ENCODE measurements at regions not wholly inside any gene's neighbourhood (a gene's known extent, or its start where the extent isn't known, plus 50 kb on each side); places are given as distances from the start of the nearest gene placed in this dataset.

- DNase-seq, result no peak
These were observed 788.7 kb upstream of the DPPA4 start for GRCh38 chr3:110126065-110126464.

DNA sequence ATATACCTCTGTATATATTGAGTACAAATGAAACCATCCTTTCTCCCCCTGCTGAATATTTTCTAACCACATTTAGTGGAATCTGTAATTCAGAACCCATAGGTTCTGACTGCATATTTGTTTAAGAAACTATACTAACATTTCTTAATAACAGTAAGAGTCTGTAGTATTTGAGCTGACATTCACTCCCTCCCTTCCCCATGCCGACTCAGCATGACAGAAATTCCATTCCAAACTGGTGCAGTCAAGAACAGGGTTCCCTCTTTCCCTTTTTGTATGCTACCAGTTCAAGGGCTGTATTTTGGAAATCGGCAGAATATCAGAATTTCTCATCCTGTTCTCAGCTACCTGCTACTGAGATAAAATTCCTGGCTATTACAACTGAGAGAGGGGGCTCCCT lies 796.6 kb upstream of the DPPA4 start:
- DNase-seq, result no peak

- no peak for DNase-seq
These were observed 801.7 kb upstream of the DPPA4 start for GRCh38 chr3:110139048-110139447.

DNA sequence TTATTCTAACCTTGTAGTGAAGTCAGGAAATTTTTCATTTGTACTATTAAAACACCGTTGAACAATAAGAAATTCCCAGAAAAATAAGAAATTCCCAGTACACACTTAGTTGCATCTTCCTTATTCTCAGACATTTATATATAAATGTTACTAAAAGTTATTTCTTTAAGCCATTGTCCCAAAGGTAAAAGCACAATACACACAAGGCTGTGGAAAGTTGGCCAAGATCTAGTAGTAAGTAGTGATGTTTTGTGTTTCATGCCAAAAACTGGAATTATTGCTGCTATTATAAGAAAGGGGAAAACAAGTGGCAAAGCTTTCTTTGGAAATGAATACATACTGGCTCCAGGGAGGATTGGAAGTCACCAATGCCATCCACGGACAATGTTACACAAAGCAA lies 802.5 kb upstream of the DPPA4 start:
- no peak for DNase-seq

DNA sequence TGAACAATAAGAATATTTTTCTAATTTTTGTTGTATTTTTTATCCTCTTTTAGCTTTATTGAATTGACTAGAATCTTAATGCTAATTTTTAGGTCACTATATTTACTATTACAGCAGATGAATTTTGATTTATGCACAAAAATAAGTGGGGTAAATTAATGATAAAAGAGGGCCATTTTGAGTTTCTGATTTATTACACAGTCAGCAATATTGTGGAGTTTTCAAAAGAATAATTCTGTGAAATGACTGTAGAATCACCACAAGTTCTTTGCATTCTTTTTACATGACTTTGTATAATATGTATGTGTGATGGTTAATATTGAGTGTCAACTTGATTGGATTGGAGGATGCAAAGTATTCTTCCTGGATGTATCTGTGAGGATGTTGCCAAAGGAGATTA lies 812.4 kb upstream of the DPPA4 start:
- DNase-seq, result no peak

- DNase-seq, result no peak
These were observed 819.9 kb upstream of the DPPA4 start for GRCh38 chr3:110157221-110157620.

DNA sequence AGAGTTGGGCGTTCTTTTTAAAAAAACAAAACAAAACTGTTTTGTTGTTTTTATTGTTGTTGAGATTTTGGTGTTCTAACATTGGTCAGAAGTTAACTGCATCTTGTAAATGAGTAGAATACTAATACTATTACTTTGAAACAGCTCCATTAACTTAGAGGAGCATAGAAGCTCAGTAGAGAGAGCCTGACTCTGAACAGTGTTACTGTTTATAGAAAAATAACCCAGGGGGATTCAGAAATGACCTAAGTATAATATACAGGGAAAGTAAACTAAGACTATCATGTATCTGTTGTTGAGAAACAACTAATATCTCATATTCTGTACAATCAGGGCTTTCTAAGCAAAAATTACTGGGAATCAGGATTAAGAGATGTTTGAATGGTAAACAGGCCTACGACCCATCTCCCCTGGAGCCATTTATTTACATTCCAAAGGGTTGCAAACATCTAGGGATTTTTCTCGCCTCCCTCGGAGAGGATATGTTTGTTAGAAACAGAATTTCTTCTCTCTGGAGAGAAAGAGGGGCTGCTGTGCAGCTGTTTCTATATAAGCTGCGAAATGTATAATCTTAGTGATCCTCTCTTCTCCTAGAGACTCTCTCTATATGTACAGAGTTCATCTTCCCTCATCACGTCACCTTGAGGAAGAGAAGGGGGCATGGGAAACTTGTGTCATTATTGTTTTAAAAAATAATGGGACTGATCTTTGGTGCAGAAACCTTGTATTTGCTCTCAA lies 827.5 kb upstream of the DPPA4 start:
- no peak for DNase-seq

DNA sequence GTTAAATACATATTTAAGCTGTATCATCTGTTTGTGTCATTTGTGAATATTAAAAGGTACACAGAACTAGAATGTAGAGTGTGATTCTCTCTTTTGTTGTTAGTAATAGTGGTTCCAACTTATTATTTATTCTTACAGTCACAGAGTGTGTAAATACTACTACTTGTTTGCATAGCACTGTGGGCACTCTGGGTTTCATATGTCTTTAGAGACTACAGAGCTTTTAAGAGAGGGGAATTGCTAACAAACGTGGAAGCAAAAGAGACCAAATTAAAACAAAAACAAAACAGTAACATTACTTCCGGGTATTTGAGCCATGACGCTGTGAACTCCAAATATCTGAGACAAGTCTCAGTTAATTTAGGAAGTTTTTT lies 828.0 kb upstream of the DPPA4 start:
- no peak for DNase-seq

DNA sequence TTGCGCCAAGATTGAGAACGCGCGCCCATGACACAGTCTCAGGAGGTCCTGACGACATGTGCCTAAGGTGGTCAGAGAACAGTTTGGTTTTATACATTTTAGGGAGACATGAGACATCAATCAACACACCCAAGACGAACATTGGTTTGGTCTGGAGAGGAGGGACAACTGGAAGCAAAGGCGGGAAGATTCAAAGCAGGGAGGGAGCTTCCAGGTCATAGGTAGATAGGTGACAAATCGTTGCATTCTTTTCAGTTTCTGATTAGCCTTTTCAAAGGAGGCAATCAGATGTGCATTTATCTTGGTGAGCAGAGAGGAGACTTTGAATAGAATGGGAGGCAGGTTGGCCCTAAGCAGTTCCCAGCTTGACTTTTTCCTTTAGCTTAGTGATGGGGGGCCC lies 828.4 kb upstream of the DPPA4 start:
- no peak for DNase-seq

- DNase-seq, result no peak
These were observed 829.4 kb upstream of the DPPA4 start for GRCh38 chr3:110166791-110167190.

- no peak for DNase-seq
These were observed 837.6 kb upstream of the DPPA4 start for GRCh38 chr3:110174908-110175307.

DNA sequence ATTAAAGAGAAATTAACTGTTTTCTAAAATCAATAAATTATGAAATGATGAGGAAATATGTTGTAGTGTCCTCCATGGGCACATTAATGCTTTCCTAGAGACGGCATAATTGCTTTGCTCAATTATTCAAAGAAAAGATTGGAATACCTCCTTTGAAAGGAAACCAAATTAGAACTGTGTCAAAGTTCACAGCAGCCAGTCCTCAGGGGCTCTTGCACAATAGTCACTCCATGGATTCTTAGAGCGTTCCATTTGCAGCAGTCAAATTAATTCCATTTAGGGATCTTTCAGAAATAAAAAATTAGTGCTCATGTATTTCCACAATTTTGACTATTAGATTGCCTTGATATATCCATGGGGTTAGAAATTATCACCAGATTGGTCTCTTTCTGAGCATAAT lies 841.6 kb upstream of the DPPA4 start:
- DNase-seq, result no peak

DNA sequence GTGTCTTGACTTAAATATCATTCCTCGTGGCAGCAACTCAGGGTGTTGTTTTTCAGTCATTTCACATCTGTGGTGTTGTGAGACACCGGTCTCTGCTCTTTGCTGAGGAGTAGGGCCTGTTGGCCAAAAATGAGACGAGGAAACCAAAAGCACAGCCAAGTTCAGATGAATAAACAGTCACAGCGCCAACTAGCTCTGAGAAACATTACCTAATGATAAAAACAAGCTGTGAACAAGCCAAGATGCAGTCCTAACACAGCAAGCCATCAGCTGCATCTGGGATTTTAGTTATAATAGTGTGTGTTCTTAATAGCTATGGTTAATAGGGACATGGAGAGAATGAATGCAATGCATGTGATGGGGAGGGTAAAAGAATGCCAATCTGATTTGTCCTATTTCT lies 843.4 kb upstream of the DPPA4 start:
- DNase-seq, result no peak

GRCh38 chr3:110181226-110181625 lies 843.9 kb upstream of the DPPA4 start:
- DNase-seq, result no peak

DNA sequence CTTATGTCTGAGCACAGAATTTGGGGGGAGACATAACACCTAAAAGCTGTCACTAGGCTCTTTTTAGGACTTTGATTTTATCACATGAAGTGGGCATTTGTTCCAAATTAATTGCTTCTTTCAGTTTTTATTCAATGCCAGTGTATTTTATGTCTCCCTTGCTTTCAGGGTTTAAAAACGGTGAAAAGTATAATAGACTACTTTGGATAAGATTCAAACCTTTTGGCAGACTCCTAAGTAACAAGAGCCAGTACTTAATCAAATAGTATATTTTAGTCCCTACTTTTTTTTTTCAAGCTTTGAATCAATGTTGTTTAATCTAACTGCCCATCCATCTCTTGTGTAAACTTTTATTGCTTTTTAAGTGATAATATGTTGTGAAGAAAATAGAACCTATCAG lies 847.2 kb upstream of the DPPA4 start:
- no peak for DNase-seq

- no peak for DNase-seq
These were observed 855.7 kb upstream of the DPPA4 start for GRCh38 chr3:110193074-110193473.

GRCh38 chr3:110198717-110199587 lies 861.6 kb upstream of the DPPA4 start:
- DNase-seq, result no peak

GRCh38 chr3:110199588-110199943 lies 862.2 kb upstream of the DPPA4 start:
- no peak for DNase-seq

DNA sequence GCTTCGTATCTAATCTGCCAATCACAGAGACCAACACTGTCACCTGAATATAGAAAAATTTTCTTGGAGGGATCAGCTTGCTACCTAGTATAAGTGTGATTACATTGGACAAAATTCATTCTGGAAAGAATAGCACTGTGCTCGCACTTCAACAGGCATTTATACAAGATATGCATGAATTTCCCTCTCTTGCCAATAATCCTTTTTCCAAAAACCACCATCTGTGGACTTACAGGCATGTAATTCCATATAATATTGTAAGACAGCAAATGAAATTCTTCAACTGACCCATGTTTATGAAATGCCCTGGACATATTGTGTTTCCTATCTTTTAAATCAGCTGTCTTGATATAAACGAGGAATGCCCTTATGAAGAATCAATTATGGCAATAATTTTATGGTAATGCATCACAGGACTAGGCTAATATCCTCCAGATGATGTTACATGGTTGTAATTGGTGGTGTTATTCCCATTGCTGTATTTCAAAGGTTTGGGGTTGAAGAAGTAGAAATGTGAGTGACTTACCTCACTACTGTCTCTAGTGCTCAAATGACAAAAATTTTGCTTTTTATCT lies 861.4 kb upstream of the NECTIN3 start:
- no peak for DNase-seq

DNA sequence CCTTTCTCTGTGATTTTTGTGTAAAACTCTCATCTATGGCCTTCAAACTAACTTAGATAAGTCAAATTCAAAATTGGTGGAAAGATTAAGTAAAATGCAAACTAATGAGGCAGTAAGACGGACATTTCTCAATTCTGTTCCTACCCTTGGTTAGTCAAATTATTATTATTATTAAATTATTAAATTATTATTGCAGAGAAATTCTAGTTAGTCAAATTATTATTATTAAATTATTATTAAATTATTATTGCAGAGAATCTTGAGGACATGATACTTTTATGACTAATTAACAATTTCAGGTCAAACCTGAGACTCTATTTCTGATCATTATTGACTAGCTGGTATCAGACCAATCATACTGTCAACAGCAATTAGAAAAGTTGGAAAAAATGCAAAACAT lies 845.0 kb upstream of the NECTIN3 start:
- DNase-seq, result no peak

GRCh38 chr3:110227991-110228390 lies 843.6 kb upstream of the NECTIN3 start:
- peak; percentile 16 to 24 for DNase-seq

- no peak for DNase-seq
These were observed 836.8 kb upstream of the NECTIN3 start for GRCh38 chr3:110234831-110235230.

GRCh38 chr3:110236976-110237610 lies 834.5 kb upstream of the NECTIN3 start:
- no peak for DNase-seq

GRCh38 chr3:110243081-110243480 lies 828.5 kb upstream of the NECTIN3 start:
- DNase-seq, result no peak
